Mononuclear cell (primary cell): ENCODE measurements at regions not wholly inside any gene's neighbourhood (a gene's known extent, or its start where the extent isn't known, plus 50 kb on each side); places are given as distances from the start of the nearest gene placed in this dataset.

Experiments used
- H3K27me3 ChIP-seq: 2 replicates; pipeline ENCODE4 v1.6.0; 2011; ENCODE audit warnings: low read length, control low read depth; ENCODE audit not compliant: insufficient read depth
- H3K4me1 ChIP-seq: 2 replicates; pipeline ENCODE4 v1.5.1; 2011; ENCODE audit warnings: mild to moderate bottlenecking, low read length, control low read depth; ENCODE audit not compliant: insufficient read depth
- H3K4me3 ChIP-seq: 2 replicates; pipeline ENCODE4 v1.5.1; 2011; ENCODE audit warnings: mild to moderate bottlenecking, low read length, moderate library complexity
- H3K9me3 ChIP-seq: 2 replicates; pipeline ENCODE4 v1.5.1; 2011; ENCODE audit warnings: low read depth, mild to moderate bottlenecking, control low read depth, low read length

DNA sequence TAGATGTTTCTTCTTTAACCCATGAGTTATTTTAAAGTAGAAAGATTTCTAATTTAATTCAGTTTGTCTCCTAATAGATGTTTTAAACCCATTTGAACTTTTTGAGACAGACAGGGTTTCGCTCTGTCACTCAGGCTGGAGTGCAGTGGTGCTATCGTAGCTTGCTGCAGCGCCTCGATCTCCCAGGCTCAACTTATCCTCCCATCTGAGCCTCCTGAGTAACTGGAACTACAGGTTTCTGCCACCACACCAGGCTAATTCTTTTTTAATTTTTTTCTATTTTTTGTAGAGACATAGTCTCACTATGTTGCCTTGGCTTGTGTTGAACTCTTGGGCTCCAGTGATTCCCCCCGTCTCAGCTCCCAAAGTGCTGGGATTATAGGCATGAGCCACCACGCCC is 53.0 kb upstream of the RAB18 start:
- no peaks in the 10 kb centered on the region for H3K27me3 ChIP-seq

DNA sequence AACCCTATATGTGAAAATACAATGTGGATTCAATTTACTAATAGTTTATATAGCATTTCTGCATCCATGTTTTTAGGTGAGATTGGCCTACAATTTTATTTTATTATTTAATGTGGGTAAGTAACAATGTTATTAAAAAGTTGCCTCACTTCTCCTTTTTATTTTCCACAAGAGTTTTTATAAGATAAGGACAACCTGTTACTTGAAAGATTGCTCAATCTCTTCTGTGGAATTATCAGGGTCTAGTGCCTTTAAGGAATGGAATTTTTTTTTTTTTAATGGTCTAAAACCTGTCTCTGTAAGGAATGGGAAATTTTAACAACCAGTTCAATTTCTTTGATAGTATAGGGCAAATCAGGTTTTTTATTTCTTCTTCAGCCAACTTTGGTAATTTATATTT is 53.9 kb upstream of the RAB18 start:
- H3K27me3 ChIP-seq = no peaks in the 10 kb centered on the region
- peaks cover 50% of the 10 kb centered on the region for H3K4me1 ChIP-seq
- H3K9me3 ChIP-seq = no peaks in the 10 kb centered on the region
- no peak overlapping the region for H3K4me3 ChIP-seq

More for the DNA sequence above, 53.0 kb upstream of the RAB18 start:
- peaks cover 54% of the 10 kb centered on the region for H3K4me1 ChIP-seq
- H3K4me3 ChIP-seq = no peak overlapping the region
- H3K9me3 ChIP-seq = no peaks in the 10 kb centered on the region

DNA sequence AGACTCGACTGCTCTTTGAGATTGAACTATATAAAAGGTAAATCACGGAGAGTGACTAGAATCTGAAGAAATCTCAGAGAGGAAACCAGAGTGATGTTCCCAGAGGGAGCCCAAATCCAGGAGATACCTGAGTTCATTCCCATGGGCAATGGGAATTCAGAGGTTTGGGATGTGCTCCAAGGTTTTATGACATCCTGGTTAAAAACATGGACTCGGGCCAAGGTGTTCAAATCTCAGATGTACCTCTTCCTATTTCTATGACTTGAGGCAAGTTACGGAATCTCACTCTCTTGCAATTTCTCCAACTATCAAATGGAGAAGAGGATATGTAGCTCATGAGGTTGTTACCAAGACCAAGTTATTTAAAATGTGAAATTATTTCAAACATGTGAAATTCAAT is 54.5 kb upstream of the RAB18 start:
- Histone ChIP-seq H3K27me3 (no peaks in the 10 kb centered on the region), H3K4me3 (no peak overlapping the region), H3K4me1 (peaks cover 50% of the 10 kb centered on the region), H3K9me3 (no peaks in the 10 kb centered on the region)

DNA sequence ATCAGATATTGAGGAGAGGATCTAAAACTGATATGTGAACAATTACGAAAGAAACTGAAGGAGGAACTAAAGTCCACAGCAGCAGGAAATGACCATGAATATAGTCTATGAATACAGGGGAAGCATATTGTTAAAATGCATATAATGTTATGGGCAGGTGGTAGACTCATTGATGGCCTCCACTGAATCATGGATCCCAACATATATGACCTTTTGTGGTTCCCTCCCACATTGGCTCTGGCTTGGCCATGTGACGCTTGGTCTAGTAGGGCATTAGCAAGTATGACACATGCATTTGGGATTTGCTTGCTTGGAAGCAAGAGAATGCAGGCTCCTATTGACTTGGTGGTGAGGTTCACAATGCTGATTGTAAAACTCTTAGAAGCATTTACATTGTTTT is 55.2 kb upstream of the RAB18 start:
- Histone ChIP-seq H3K9me3 (no peaks in the 10 kb centered on the region), H3K4me3 (no peak overlapping the region), H3K27me3 (no peaks in the 10 kb centered on the region), H3K4me1 (peaks cover 47% of the 10 kb centered on the region)

DNA sequence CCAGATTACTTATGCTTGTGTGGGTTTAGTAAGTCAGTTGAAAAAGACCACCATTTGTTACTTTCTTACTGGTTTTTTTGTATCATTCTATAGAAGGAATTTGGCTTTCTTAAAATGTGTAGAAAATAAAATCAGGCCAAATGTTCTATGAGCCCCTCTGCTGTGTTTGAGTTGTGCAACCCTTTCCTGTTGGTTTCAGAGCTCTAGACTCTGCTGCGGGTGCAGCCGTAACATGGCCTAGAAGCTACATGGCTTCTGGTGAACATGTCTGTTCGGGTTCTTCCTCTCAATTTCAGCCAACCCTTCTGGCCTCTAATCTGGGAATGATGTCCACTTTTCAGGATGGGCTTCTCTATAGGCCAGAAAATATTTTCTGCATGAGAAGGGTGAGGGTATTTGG is 56.6 kb upstream of the RAB18 start:
- Histone ChIP-seq H3K4me1 (peaks cover 33% of the 10 kb centered on the region), H3K4me3 (no peak overlapping the region), H3K27me3 (no peaks in the 10 kb centered on the region), H3K9me3 (no peaks in the 10 kb centered on the region)

DNA sequence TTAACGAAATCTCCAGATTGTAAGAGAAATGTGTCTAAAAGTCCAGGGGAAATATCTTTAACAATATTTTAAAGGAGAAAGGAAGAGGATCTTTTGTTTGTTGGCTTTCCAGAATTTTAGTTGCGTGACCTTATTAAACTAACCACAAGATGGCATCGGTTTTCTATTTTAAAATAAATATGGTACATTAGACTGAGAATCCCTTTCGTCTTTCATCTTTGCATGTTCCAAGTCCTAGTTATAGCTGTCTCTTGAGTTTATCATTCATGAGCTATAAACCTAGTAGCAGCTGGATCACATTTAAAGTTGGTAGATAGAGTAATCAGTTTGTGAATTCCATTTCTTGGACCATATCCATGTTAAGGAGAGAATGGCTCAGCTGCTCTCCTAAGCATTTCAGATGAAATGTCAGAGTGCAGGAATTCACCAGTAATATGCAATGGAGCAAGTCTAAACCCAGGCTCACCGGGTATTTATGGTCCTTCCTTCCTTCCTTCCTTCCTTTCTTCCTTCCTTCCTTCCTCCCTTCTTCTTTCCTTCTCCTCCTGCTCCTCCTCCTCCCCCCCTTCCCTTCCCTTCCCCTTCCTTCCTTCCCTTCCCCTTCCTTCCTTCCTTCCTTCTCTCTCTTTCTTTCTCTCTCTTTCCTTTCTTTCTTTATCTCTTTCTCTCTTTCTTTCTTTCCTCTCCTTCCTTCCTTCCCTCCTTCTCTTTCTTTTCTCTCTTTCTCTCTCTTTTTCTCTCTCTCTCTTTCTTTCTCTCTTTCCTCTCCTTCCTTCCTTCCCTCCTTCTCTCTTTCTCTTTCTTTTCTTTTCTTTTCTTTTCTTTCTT is 57.8 kb upstream of the RAB18 start:
- Histone ChIP-seq H3K9me3 (no peaks in the 10 kb centered on the region), H3K4me1 (peaks cover 28% of the 10 kb centered on the region), H3K4me3 (no peak overlapping the region), H3K27me3 (no peaks in the 10 kb centered on the region)

DNA sequence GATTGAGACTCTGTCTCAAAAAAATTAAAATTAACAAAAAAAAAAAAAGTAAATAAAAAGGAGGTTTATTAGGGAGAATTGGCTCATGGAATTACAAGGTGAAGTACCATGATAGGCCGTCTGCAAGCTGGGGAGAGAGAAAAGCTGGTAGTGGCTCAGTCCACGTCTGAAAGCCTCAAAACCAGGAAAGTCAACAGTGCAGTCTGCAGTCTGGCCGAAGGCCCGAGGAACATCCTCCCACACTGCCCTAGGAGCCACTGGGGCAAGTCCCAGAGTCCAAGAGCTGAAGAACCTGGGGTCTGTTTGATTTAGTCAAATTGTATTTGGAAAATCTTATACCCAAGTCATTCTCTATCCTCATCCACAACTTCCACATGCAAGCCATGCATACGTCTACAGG is 59.0 kb upstream of the RAB18 start:
- H3K4me3 ChIP-seq = no peak overlapping the region
- peaks cover 24% of the 10 kb centered on the region for H3K4me1 ChIP-seq
- no peaks in the 10 kb centered on the region for H3K9me3 ChIP-seq
- no peaks in the 10 kb centered on the region for H3K27me3 ChIP-seq

DNA sequence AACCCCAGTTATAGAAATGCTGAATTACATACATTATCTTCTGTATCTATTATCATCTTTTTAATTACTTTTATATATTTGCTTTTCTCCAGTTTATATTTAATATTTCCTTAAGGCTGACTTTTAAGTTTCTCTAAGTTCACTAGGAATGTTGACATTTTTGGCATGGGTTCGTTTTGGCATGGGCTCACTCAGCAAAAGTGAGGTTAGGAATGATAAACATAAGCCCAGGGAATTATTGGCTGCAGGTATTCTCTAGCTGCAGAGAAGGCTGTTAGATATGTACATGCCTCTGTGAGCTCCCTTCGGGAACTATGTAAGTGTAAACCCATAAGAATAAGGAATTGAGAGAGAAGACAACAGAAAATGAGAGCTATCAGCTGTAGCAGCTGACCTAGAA is 63.6 kb upstream of the RAB18 start:
- H3K4me1 ChIP-seq = no peaks in the 10 kb centered on the region
- peaks cover 3% of the 10 kb centered on the region for H3K27me3 ChIP-seq
- H3K9me3 ChIP-seq = no peaks in the 10 kb centered on the region
- H3K4me3 ChIP-seq = no peak overlapping the region

DNA sequence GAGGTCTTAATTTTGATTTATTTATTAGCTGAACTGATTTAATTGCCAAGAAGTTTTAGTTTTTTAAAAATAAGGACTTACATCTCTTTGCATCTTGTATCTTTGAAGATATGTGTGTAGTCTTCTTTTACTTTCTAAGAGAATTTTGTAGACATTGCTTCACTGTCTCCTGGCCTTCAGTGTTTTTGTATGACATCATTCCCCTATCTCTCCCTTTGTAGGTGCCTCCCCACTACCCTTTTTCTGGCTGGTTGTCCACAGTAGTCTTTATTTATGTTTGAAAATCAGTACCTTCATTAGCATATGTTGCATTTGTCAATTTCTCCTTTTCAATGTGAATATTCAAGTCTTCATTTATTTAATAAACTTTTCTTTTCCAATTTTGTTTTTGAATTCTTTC is 64.1 kb upstream of the RAB18 start:
- Histone ChIP-seq H3K9me3 (no peaks in the 10 kb centered on the region), H3K27me3 (peaks cover 3% of the 10 kb centered on the region), H3K4me1 (no peaks in the 10 kb centered on the region), H3K4me3 (no peak overlapping the region)

DNA sequence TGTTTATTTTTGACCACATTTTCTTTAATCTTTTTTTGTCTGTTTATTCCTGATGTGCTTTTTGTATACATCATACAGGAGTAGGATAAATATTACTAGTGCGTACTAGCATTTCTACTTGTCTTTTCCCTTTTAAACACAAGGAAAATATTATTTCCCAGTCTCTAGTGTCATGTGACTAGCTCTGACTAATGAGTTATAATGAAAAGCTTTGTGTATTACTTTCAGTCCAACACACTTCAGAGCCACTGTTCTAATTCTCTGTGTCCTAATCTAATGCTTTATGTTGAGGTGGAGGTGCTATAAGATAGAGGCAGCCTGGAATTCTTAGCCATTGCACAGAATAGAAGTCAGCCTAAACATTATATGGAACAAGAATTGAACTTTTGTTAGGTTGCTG is 65.0 kb upstream of the RAB18 start:
- Histone ChIP-seq H3K9me3 (no peaks in the 10 kb centered on the region), H3K4me1 (no peaks in the 10 kb centered on the region), H3K4me3 (no peak overlapping the region), H3K27me3 (peaks cover 3% of the 10 kb centered on the region)

DNA sequence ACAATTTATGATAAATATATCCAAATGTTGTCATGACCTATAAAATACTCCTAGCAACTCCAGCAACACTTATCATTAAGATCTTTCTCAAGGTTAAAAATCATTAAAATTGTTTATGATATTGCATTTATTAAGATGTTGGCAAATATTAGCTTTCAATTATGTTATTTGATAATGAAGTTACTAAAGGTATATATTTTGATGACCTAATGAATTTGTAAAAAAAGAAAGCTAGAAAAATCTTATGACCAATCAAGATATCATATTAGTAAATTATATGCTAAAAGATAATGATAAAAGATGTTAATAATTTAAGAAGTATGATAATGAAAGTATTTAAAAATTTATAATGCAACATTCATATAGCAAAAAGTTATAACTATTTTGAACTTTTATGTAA is 66.3 kb upstream of the RAB18 start:
- Histone ChIP-seq H3K4me1 (no peaks in the 10 kb centered on the region), H3K4me3 (no peak overlapping the region), H3K9me3 (no peaks in the 10 kb centered on the region), H3K27me3 (peaks cover 3% of the 10 kb centered on the region)

DNA sequence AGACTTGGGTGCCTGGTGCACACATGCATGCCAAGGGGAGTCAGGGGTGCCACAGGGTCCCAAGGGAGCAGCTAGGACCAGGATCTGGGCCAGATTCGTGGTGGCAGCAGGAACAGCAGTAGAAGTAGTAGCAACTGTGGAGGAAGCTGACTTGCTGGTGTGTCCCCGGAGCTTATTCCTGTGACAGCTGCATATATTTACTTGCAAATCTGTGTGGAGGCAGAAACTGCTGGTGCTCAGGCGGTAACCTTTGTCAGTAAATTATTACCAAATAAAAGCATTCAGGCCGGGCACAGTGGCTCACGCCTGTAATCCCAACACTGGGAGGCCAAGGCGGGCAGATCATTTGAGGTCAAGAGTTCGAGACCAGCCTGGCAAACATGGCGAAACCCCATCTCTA is 67.4 kb upstream of the RAB18 start:
- Histone ChIP-seq H3K4me1 (no peaks in the 10 kb centered on the region), H3K4me3 (no peak overlapping the region), H3K27me3 (peaks cover 3% of the 10 kb centered on the region), H3K9me3 (no peaks in the 10 kb centered on the region)

DNA sequence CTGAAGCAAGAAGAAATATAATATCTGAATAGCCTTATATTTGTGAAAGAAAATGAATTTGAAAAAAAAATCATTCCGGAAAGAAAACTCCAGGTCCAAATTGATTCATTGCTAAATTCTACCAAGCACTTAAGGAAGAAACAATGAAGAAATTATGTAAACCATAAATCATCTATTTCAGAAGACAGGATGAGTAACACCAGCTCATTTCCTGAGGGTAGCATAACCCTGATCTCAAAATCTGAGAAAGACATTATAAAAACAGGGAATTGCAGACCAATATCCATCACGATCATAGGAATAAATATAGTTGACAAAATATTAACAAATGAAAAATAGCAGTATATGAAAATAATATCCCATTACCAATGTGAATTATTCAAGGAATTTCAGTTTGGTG is 70.1 kb upstream of the RAB18 start:
- Histone ChIP-seq H3K9me3 (no peaks in the 10 kb centered on the region), H3K4me3 (no peak overlapping the region), H3K4me1 (no peaks in the 10 kb centered on the region), H3K27me3 (no peaks in the 10 kb centered on the region)

DNA sequence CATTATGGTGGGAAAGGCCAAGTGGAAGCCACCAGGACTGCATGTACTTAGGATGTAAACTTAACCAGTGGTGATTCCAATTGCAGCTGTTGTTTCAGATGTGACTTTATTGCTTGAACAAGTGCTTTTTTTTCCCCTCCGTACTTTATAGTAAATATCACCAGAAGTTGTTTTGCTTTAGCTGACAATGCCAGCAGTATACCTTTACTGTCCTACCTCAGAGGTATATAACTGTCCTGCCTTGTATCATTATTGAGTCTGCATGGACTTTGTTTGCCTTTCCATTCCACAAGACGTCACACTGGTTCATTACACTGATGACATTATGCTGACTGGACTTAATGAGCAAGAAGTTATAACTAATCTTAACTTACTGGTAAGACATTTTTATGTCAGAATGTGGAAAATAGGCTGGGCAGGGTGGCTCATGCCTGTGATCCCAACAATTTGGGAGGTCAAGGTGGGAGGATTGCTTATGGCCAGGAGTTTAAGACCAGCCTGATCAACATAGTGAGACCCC is 77.1 kb upstream of the RAB18 start:
- no peaks in the 10 kb centered on the region for H3K9me3 ChIP-seq
- H3K4me3 ChIP-seq = no peak overlapping the region
- no peaks in the 10 kb centered on the region for H3K4me1 ChIP-seq
- H3K27me3 ChIP-seq = no peaks in the 10 kb centered on the region

DNA sequence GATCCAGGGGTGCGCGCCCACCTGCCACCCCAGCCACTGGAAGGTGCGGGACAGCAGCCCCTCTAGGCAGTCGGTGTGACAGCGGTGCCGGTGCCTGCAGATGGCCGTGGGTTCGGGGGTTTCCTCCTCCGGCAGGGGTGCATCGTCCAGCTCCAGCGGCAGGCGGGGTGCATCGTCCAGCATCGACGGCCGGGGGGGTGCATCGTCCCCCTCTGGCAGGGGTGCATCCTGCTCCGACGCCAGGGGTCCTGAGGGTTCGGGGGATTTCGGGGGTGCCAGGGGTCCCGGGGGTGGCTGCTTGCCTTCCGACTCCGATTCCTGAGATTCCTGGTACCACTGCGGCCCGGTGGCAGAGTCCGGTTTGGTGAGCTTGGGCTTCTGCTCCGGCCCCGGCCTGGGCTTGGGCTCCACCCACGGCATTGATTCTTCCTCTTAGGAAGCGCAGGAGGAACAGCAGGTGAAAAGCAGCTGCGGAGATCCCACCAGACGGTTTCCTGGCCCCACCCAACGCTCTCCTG is 90.2 kb upstream of the RAB18 start:
- Histone ChIP-seq H3K4me3 (no peak overlapping the region), H3K27me3 (peaks cover 6% of the 10 kb centered on the region), H3K4me1 (no peaks in the 10 kb centered on the region), H3K9me3 (no peaks in the 10 kb centered on the region)

DNA sequence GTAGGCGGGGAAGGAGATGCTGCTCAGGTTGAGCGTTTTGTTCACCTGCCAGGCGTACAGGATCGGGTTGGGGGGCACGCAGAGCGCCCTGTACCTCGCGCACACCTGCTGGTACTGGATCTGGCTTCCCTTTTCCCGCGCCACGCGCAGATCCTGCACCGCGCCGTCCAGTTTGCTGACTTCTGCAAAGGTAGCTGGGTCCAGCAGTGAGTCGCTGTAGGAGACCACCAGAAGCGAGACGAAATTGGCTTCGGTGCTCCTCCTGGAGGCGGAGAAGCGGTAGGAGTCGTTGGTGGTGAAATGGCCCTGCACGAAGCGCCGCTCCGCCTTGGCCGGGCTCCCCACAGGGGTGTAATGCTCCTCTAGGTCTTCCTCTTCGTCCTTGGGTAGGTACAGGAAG is 90.7 kb upstream of the RAB18 start:
- H3K4me1 ChIP-seq = no peaks in the 10 kb centered on the region
- H3K9me3 ChIP-seq = no peaks in the 10 kb centered on the region
- peaks cover 6% of the 10 kb centered on the region for H3K27me3 ChIP-seq
- H3K4me3 ChIP-seq = no peak overlapping the region
